RCC 7860 (cell line): ENCODE measurements at regions not wholly inside any gene's neighbourhood (a gene's known extent, or its start where the extent isn't known, plus 50 kb on each side); places are given as distances from the start of the nearest gene placed in this dataset.
"Not testable (repeated sequence)": the region's sequence is repeated elsewhere in the genome, so short reads cannot be mapped to it uniquely, and the experiment has no call there.

Experiments
- DNase-seq: peaks from one replicate; pipeline ENCODE4 v3.0.0-alpha.2; 2015; ENCODE audit warnings: low spot score
- FAIRE-seq: peaks from 2 replicates; lab custom pipeline; 2012; peaks lifted over from hg19 to GRCh38; lab: Jason Lieb, UNC

DNA sequence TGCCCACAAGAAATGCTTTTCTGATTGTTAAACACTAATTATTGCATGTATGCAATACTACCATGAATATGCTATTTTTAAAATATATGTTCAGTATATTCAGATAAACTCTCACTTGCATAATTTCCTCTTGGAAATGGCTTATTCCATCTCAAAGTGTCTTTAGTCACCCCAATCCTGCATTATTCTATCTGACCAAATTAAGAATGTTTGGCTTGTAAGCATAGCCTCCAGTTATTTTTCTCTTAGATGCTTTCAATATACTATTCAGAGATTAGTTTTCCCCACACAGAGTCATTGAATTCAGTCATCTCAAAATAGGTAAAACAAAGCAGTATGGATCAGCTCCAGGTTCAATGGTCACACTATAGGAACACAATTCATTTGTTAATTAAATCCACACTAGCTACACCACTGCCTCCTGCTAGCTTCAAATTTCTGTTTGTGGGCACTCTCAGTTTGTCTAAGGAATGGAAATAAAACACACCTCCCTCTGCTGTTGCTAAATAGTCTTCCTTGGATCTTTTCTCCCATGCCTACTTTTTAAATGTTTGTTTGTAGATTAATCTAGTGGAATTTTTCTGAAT lies 134.6 kb upstream of the TBCA start:
- no peak for FAIRE-seq
- DNase-seq, result no peak

DNA sequence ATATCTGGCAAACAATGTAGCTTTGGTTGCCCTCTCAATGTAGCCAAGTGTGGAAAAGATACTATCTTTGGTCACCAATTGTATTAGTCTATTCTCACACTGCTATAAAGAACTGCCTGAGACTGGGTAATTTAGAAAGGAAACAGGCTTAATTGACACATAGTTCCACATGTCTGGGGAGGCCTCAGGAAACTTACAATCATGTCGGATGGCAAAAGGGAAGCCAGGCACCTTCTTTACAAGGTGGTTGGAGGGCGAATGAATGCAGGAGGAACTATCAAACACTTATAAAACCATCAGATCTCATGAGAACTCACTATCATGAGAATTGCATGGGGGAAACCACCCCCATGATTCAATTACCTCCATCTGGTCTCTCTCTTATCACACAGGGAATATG lies 133.1 kb upstream of the TBCA start:
- no peak for FAIRE-seq

DNA sequence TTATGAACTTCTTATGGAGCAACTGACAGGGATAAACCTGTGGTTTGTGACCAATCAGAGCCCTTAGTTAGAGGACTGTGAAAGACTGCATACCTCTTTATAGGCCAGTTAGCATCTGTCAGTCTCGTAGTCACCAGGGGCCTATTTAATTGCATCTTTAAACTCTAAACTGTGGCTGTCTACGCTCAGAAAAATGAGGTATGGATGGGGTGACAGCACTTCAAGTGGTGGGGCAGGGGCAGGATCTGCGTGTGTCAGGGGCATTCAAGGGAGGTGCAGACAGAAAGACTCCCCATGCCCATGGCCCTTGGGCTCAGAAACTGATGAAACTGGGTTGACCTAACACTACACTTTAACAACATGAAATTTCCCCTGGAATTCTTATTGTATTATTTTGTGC lies 132.6 kb upstream of the TBCA start:
- FAIRE-seq, result no peak

More for the DNA sequence above, 133.1 kb upstream of the TBCA start:
- DNase-seq, result no peak

DNA sequence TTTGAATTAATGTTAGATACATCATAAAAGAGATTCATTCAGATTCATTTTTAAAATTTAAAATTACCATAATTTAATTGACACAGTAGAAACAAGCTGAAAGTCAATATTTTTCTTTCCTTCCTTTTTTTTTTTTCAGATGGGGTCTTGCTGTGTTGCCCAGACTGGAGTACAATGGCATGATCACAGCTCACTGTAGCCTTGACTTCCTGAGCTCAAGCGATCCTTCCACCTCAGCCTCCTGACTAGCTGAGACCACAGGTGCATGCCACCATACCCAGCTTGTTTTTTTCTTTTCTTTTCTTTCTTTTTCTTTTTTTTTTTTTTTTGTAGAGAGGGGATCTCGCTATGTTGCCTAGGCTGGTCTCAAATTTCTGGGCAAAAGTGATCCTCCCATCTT lies 131.6 kb upstream of the TBCA start:
- no peak for DNase-seq
- no peak for FAIRE-seq

More for the DNA sequence above, 132.6 kb upstream of the TBCA start:
- DNase-seq, result no peak

DNA sequence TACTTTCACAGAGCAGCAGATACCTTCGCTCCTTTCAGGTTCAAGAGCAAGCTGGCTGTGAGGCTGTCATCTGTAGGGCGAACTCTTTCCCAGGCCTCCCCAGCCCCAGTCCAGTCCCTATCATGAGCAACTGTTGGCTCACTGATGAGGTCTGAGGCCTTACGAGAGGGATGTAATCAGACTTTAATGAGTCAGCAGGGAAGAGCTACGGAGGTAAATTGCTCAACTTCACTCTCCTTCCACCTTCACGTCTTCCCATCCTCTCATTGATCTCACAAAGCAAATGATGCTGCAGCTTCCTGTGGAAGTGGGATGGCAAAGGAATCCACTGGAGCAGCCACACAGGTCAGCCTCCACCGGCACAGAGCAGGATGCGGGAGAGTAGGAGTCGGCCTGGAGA lies 130.7 kb upstream of the TBCA start:
- DNase-seq (no peak), FAIRE-seq (no peak)

DNA sequence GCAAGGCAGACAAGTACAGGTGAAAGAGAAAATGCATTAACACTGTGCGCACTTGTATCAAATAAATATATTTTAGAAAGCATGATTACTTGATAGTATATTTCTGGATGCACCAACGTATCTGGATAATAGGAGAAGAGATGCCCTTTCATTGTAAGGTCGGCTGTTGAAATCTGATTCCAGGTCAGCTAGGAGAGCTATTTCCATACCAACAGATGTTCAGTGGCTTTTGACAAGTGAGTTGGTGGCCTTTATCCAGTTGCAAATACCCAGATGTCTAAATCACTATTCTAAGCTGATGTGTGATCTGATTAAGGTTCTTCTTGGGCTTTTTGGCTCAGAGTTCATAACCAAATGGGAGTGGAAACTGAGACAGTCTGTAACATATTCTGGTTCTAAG lies 128.2 kb upstream of the TBCA start:
- DNase-seq, result no peak
- no peak for FAIRE-seq

DNA sequence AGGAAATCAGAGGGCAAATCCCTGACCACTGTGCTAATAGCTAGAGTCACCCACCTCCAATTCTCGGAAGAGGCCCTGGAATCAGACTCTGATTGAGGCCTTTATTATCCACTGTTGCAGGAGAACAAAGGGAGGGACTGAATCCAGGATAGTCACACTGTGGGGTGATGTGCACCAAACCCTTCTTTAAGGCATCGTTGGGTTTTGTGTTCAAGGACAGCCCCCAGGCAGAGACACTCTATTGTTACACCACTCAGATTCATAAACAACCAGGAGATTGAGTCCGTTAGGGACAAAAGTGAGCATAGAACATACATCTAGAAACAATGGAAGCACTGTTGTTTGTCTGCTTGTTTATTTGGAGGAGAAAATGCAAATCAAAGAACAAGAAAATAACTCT lies 124.6 kb upstream of the TBCA start:
- DNase-seq, result no peak
- no peak for FAIRE-seq

DNA sequence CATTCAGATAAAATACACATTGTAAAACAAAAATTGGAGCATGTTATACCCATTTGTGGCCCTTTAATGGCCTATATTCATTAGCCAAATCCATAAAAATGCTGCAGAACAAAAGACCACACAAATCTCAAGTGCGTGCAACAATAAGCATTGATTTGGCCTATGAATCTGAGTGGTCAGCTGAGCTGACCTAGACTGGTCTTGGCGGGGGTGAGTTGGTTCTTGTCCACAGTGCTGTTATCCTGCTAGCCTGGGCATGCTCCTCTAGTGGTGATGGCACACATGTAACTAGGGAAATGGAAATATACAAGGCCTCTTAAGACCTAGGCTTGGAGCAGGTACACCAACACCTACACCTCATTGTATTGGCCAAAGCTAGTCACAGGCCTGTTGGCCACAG lies 122.2 kb upstream of the TBCA start:
- FAIRE-seq, result no peak

DNA sequence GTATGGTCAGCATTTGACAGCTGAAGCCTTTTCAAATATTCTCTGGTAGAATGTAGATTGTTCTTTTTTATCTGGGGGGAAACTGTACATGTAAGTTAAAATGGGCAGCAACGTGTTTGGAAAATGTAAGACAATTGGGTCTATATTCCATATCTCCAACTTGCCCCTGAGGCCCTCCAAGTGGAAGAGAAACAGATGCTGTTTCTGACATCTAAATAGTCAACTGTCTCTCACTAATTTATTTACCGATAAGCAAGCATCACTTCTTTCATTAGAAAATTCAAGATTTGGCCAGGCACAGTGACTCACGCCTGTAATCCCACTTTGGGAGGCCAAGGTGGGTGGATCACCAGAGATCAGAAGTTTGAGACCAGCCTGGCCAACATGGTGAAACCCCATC lies 120.2 kb upstream of the TBCA start:
- FAIRE-seq, result no peak
- no peak for DNase-seq

More for the DNA sequence above, 122.2 kb upstream of the TBCA start:
- no peak for DNase-seq

DNA sequence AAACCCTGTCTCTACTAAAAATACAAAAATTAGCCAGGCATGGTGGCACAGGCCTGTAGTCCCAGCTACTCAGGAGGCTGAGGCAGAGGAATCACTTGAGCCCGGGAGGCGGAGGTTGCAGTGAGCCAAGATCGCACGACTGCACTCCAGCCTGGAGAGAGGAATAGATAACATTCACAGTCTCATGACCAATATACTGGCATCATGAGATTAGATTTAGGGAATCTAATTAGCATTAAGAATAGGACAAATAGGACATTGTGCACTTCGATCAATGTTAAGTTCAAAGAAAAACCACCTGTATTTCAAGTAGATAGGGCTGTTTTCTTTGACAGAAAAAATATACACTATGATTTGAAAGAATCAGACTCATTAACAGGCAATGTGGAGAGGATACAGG lies 118.0 kb upstream of the TBCA start:
- not testable (repeated sequence) for DNase-seq, FAIRE-seq

DNA sequence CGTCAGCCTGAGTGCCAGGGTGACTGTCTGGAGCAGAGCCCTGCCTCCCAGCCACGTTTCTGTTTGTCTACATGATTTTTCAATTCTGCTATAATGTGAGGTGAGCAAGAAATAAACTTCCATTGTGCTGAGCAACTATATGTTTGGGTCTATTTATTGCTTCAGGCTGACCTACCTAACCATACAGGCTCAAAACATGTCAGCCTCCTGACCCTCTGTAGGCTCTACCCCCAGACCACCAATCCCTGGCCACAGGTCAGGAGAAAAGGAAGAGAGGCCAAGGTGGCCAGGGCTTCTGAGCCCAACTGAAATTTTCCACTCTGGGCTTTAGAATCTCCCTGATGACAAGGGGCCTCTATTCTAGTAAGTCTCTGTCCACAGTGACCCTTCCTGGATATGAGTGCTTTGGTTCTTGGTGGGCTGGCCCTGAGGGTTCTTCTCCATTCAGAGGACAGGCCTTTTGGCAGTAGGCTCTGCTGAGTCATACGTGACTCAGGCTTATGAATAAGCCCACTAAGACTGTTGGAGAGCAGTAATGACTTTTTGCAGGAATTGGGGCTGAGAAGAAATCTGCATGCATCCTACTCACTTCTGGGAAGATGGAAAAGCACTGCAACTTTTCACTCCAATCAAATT lies 117.2 kb upstream of the TBCA start:
- FAIRE-seq, result peak; percentile 82
- DNase-seq, result peak; percentile 83

DNA sequence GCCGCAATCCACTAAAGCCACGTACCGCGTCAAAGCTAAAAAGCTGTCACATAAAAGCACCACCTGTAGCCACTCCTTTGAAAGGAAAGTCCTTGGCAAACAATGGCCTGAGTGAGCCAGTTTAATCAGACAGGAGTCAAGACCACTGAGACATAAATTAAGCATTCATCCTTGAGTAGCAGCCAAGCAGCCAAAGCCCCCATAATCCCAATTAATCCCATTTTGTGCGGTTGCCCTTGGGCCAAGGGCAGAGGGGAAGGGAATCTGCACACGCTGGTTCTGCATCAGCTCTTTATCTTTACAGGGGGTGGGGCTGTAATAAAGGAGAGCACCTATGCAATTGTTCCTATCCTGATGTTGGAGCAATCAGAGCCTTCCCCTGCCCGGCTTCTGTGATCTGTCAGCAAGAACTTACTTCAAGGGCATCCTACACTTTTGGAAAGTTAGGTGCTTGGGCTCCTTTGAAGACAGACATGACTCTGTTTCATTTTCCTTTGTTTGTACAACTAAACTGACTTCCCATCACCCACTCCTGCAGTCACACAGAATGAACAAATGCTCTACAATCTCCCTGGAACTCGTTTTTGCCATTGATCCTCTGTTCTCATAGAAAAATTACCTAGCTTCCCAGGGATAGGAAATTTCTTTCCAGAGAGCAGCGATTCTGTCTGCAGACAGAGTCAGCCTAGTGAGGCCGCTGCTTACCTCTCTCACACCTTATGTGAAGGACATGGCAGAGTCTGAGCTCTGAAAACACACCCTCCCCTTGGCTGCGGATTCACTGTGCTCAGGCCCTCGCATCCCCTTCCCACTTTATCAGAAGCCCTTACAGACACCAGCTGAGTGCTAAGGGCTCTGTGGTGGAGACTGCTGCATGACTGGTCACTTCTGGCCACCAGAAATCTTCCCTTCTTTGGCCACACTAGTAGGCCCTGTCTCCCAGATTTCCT lies 116.2 kb upstream of the TBCA start:
- no peak for DNase-seq
- FAIRE-seq, result no peak

DNA sequence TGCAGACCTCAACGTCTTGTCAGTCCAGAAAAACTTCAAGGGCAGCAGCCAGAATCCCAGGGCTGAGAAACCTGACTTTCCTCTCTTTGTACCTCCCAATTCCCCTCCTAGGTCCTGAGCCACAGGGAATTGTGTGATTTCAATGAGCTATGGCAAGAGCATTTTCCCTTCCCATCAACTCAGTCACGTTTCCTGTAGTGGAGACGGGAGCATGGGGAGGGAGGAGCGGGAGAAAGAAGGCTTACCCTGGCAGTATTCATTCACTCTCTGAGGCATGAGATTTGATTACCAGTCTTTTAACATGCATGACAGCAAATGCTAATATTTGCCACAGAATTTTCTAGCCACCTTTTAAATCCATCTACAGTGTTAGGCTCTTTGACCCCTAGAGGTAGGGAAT lies 109.4 kb upstream of the TBCA start:
- DNase-seq, result no peak
- no peak for FAIRE-seq

DNA sequence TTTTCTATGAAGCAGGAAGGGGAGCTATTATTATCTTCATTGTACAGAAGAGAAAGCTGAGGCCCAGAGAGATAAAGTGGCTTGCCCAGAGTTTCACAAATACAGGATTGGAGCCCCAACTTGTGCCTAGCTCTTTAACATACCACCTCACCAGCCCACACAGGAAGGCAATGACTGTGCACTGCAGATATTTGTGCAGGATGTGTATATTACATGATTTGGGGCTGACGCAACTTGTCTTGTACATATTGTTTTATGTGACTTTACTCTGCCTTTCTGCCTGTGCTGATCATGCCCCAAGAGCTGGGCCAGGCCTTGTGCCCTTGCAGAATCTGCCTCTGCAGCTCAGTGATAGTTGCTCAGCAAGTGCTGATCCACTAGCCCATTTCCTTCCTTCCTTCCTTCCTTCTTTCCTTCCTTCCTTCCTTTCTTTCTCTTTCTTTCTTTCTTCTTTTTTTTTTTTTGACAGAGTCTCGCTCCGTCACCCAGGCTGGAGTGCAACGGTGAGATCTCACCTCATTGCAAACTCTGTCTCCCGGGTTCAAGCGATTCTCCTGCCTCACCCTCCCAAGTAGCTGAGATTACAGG lies 106.6 kb upstream of the TBCA start:
- FAIRE-seq, result no peak
- no peak for DNase-seq

DNA sequence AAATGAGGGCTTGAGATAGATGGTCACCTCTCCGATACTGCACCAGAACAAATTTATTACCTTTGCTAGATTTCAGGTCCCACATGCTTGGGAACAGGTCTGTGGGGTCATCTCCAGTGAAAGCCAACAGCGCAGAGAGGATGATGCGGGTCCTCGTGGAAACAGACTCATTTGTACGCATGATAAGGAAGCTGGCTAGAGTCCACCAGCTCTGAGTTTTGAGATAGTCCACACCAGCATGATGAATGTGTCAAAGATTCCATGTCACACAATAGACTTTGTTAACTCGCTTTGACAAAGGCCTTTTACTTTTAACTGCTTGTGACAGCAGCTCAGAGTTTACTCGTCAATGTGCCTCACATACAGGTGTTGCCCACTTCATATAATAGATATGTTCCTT lies 105.4 kb upstream of the TBCA start:
- FAIRE-seq (no peak), DNase-seq (no peak)

DNA sequence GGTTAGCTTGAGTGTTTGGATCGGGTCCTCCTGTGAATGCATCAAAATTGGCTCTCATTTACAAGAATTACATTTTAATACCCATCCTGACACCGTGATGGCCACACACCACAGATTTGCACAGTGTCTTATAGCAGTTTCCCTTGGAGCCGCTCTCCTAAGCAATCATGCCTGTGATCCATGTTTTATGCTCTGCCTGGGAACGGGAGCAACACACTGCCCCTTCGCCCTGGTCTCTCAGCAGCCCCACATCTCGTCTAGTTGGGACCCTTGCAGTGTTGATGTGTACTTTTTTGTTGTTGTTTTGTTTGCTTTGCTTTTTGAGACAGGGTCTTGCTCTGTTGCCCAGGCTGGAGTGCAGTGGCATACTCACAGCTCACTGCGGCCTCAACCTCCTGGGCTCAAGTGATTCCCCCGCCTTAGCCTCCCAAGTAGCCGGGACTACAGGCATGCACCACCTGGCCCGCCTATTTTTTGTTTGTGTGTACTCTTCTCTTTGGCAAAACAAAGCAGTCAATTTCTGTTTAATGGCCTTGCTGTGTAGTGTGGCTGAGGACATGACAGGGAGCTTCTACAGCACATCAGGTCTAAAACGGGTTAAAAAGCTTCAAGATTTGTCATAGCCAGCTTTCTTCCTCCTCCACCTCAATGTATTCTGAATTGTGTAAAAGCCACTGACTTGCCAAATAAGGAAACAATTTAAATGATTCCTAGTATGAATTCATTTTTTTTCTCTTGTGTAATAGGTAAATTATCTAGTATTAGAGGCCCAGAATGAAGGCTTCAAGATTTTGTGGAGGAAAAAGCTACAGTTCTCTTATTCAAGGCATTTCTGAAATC lies 101.6 kb upstream of the TBCA start:
- no peak for FAIRE-seq

DNA sequence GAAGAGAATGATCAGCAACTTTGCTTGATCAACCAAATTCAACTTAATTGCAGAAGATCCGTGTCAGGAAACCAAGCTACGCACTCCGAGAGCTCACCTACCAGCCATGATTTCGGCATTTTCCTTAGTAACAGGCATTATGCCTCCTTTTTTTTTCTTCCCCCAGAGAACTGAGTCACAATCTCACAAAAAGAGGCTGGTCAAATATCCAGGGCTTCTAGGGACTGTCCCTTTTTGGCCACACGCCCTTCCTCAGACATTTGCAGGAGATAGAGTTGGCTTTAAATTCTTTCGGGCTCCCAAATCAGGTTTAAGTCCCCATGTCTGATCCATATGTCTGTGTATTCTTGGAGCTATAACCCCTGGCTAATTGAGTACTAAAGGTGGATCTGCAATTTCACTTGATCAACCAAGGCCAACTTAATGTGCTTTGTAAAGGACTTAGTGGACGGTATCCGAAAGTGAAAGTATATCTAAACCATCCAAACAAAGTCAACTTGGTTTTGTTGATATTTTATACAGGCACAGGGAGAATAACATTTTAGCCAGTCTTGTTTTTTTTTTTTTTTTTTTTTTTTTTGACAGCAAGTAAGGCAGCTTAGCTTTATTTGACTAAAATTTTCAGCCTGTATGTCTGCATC lies 100.8 kb upstream of the TBCA start:
- DNase-seq, result no peak
- FAIRE-seq, result no peak

More for the DNA sequence above, 101.6 kb upstream of the TBCA start:
- DNase-seq, result no peak

DNA sequence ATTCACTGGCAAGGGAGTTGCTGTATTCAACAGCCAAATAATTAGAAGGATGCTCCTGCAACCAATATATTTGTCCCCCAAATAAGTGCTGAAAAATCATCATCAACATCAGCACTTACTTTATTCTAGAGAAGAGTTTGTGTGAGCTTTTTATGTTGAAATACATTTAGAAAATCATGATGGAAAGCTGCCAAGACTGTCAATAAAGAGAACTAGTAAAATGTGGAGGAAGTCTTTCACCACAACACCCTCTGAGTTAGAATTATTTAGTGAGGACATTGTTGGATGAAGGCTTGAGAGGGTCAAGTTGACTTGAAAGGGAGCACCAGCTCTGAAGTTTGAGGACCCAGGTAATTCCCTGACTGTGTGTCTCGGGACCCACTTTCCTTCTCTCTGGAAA lies 100.2 kb upstream of the TBCA start:
- FAIRE-seq, result no peak
- DNase-seq, result no peak

DNA sequence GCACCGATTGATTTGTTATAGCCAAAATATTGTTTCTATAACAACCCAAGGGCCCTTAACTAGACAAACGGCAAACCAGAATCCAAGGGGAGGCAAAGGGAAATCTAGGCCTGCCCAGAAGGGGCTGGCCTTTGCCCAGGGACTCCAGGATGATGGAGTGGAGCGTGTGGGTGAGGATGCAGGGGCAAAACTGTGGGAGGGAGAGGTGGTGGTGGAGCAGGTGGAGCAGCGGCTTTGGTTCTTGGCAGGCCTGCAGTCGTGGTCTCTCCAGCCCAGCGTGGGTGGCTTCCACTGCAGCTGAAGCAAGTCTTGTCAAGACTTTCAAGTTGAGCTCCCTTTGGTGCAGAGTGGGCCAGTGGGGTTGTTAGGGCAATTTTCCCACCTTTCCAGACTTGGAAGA lies 98.6 kb upstream of the TBCA start:
- FAIRE-seq (no peak), DNase-seq (no peak)

DNA sequence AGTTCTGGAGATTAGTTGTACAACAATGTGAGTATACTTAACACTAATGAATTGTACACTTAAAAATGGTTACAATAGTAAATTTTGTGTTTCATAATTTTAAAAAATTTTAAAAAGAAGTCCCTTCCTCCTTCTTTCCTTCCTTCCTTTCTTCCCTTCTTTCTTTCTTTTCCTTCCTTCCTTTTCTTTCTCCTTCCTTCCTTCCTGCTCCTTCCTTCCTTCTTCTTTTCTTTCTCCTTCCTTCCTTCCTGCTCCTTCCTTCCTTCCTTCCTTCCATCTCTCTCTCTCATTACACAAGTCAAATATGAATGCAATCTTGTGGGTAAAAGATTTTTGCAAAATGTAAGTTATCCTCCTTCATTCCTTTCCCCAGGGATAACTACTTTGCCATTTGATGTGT lies 97.1 kb upstream of the TBCA start:
- FAIRE-seq, result no peak
- DNase-seq, result no peak
